Peyer's patch (tissue), 4 donors: ENCODE measurements at regions not wholly inside any gene's neighbourhood (a gene's known extent, or its start where the extent isn't known, plus 50 kb on each side); places are given as distances from the start of the nearest gene placed in this dataset.

Experiments
- POLR2A ChIP-seq, 2 donors: fragments of 450-650 bp; IDR thresholded peaks; one replicate each; pipeline ENCODE4 v1.5.1; 2017; ENCODE audit warnings: antibody characterized with exemption in 2 of 2, mild to moderate bottlenecking in 2 of 2, moderate library complexity in 2 of 2
- TF ChIP-seq, protein P1 (sequence below), 6 experiments: fragments of 450-650 bp in 4 of 6; fragments of 200-600 bp in 2 of 6; sonication (generic) in 1 of 6; IDR thresholded peaks; one replicate each; pipeline ENCODE4 v1.5.1; 2017 to 2019; ENCODE audit warnings: antibody characterized with exemption in 6 of 6, mild to moderate bottlenecking in 3 of 6, moderate library complexity in 1 of 6

DNA sequence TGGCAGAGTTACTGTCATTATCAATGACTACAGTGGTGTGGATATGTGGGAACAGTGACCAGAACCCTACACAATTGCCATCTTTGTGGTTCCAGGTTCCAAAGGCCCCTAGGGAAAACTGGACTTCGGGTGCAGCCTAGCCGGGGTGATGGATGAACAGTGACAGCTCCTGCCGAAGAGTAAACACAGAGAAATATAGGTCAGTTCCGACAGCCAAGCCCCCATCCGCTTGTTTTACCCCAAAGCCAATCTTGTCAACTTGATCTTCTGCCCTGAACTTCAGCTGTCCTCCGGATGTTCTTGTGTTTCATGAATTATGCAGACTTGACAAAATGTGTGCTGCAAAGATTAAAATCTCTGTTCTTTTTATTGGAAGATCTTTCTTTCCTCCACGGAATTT, 200.4 kb upstream of the SRRM4 start:
- no peak for TF ChIP-seq POLR2A (IDR thresholded peaks at IDR 0.05)
- TF ChIP-seq, protein P1, sequence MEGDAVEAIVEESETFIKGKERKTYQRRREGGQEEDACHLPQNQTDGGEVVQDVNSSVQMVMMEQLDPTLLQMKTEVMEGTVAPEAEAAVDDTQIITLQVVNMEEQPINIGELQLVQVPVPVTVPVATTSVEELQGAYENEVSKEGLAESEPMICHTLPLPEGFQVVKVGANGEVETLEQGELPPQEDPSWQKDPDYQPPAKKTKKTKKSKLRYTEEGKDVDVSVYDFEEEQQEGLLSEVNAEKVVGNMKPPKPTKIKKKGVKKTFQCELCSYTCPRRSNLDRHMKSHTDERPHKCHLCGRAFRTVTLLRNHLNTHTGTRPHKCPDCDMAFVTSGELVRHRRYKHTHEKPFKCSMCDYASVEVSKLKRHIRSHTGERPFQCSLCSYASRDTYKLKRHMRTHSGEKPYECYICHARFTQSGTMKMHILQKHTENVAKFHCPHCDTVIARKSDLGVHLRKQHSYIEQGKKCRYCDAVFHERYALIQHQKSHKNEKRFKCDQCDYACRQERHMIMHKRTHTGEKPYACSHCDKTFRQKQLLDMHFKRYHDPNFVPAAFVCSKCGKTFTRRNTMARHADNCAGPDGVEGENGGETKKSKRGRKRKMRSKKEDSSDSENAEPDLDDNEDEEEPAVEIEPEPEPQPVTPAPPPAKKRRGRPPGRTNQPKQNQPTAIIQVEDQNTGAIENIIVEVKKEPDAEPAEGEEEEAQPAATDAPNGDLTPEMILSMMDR (IDR thresholded peaks at IDR 0.05) = no peak
